H1 (cell line): ENCODE measurements at regions not wholly inside any gene's neighbourhood (a gene's known extent, or its start where the extent isn't known, plus 50 kb on each side); places are given as distances from the start of the nearest gene placed in this dataset.

Experiments used
- CEBPB ChIP-seq: IDR thresholded peaks from 2 replicates; pipeline ENCODE4 v1.6.1; 2012; ENCODE audit warnings: low read depth, low read length
- CHD1 ChIP-seq: IDR thresholded peaks from 2 replicates; pipeline ENCODE4 v1.6.1; 2012; ENCODE audit warnings: low read depth, low read length, improper control_type of control experiment
- FOSL1 ChIP-seq: IDR thresholded peaks from 2 replicates; pipeline ENCODE4 v1.6.1; 2011; ENCODE audit warnings: mild to moderate bottlenecking, low read depth, low read length, moderate library complexity; ENCODE audit not compliant: insufficient read depth
- TF ChIP-seq, protein P1 (sequence below): IDR thresholded peaks from 2 replicates; pipeline ENCODE4 v1.6.1; 2012; ENCODE audit warnings: low read length, inconsistent platforms

GRCh38 chr14:26685401-26685800, 87.6 kb upstream of the NOVA1 start (continued):
- TF ChIP-seq CHD1 (no peak), FOSL1 (no peak), CEBPB (no peak)
- TF ChIP-seq, protein P1, sequence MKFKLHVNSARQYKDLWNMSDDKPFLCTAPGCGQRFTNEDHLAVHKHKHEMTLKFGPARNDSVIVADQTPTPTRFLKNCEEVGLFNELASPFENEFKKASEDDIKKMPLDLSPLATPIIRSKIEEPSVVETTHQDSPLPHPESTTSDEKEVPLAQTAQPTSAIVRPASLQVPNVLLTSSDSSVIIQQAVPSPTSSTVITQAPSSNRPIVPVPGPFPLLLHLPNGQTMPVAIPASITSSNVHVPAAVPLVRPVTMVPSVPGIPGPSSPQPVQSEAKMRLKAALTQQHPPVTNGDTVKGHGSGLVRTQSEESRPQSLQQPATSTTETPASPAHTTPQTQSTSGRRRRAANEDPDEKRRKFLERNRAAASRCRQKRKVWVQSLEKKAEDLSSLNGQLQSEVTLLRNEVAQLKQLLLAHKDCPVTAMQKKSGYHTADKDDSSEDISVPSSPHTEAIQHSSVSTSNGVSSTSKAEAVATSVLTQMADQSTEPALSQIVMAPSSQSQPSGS, result no peak
